A673 (cell line): ENCODE measurements at regions not wholly inside any gene's neighbourhood (a gene's known extent, or its start where the extent isn't known, plus 50 kb on each side); places are given as distances from the start of the nearest gene placed in this dataset.
"Not testable (repeated sequence)": the region's sequence is repeated elsewhere in the genome, so short reads cannot be mapped to it uniquely, and the experiment has no call there.

Experiments used
- BruUV-seq: library from RNA; stranded (reverse); fragments of 400-500 nt; replicated peaks from 2 replicates; lab custom pipeline; 2021; lab: Mats Ljungman, UMichigan
- CTCF ChIA-PET: fragments of 300-600 bp; sonication (Branson Sonifier 250); formaldehyde crosslinking; loops from one replicate; lab custom pipeline; 2022; ENCODE audit warnings: antibody characterized with exemption; lab: Charles Lee
- POLR2A ChIA-PET: fragments of 300-600 bp; sonication (Branson Sonifier 250); formaldehyde crosslinking; loops from one replicate; lab custom pipeline; 2022; ENCODE audit warnings: antibody characterized with exemption; ENCODE audit not compliant: low non-redundant PET; lab: Charles Lee
- DNase-seq: peaks from one replicate; pipeline ENCODE4 v3.0.0-alpha.2; 2015; ENCODE audit warnings: low spot score
- H3K27ac ChIP-seq: fragments of 200-600 bp; sonication (generic); 2 replicates; pipeline ENCODE4 v1.5.1; 2016; ENCODE audit warnings: mixed run types, low read depth, mild to moderate bottlenecking, mixed read lengths, antibody characterized with exemption, low read length; ENCODE audit not compliant: poor library complexity, severe bottlenecking
- H3K27me3 ChIP-seq: fragments of 200-600 bp; sonication (generic); replicated peaks from 2 replicates; pipeline ENCODE4 v1.6.1; 2017; ENCODE audit warnings: mixed run types, low read depth, mild to moderate bottlenecking, mixed read lengths, antibody characterized with exemption, low read length; ENCODE audit not compliant: insufficient read depth, poor library complexity
- H3K36me3 ChIP-seq: fragments of 200-600 bp; sonication (generic); 2 replicates; pipeline ENCODE4 v1.6.1; 2016; ENCODE audit warnings: mixed run types, mild to moderate bottlenecking, mixed read lengths, antibody characterized with exemption, low read length; ENCODE audit not compliant: insufficient read depth, poor library complexity, severe bottlenecking
- H3K4me1 ChIP-seq: fragments of 200-600 bp; sonication (generic); 2 replicates; pipeline ENCODE4 v1.6.1; 2017; ENCODE audit warnings: mixed run types, mild to moderate bottlenecking, mixed read lengths, antibody characterized with exemption, low read length; ENCODE audit not compliant: insufficient read depth, poor library complexity, severe bottlenecking
- H3K4me3 ChIP-seq: fragments of 200-600 bp; sonication (generic); 2 replicates; pipeline ENCODE4 v1.5.1; 2016; ENCODE audit warnings: low read depth, mixed run types, mild to moderate bottlenecking, mixed read lengths, low read length; ENCODE audit not compliant: poor library complexity, severe bottlenecking
- H3K9me3 ChIP-seq: fragments of 200-600 bp; sonication (generic); 2 replicates; pipeline ENCODE4 v1.6.1; 2016; ENCODE audit warnings: mixed run types, low read depth, mild to moderate bottlenecking, mixed read lengths, antibody characterized with exemption, low read length; ENCODE audit not compliant: poor library complexity, severe bottlenecking
- CTCF ChIP-seq: fragments of 300-800, 200-600 bp; sonication (generic); conservative IDR thresholded peaks from 2 replicates; pipeline ENCODE4 v1.5.1; 2017; ENCODE audit warnings: low read depth, mild to moderate bottlenecking, antibody characterized with exemption, low read length, moderate library complexity, mixed read lengths
- EZH2 ChIP-seq: fragments of 200-600 bp; sonication (generic); IDR thresholded peaks from 2 replicates; pipeline ENCODE4 v1.6.1; 2017; ENCODE audit warnings: borderline replicate concordance, low read depth, mild to moderate bottlenecking, mixed read lengths, antibody characterized with exemption, low read length; ENCODE audit not compliant: poor library complexity, severe bottlenecking
- intact Hi-C: fragments of 100-400 bp; cut with micrococcal nuclease; formaldehyde crosslinking; loops from one replicate; pipeline ENCODE4 v1.10.0; 2022; ENCODE audit not compliant: unreplicated experiment

- no TSS peak for BruUV-seq
- no peak for DNase-seq
- no peak overlapping the region for H3K27ac ChIP-seq
- CTCF ChIA-PET: no interaction called here
- no peaks in the 10 kb centered on the region for H3K36me3 ChIP-seq
- POLR2A ChIA-PET: no interaction called here
- no peaks in the 10 kb centered on the region for H3K4me1 ChIP-seq
- no peaks in the 10 kb centered on the region for H3K9me3 ChIP-seq
- intact Hi-C loops: no loop called here
- H3K4me3 ChIP-seq: no peak overlapping the region
- TF ChIP-seq EZH2 (no peak), CTCF (no peak)
- H3K27me3 ChIP-seq: no peaks in the 10 kb centered on the region
Measured at GRCh38 chr6:21731411-21732031, 138.0 kb downstream of the SOX4 start.

DNA sequence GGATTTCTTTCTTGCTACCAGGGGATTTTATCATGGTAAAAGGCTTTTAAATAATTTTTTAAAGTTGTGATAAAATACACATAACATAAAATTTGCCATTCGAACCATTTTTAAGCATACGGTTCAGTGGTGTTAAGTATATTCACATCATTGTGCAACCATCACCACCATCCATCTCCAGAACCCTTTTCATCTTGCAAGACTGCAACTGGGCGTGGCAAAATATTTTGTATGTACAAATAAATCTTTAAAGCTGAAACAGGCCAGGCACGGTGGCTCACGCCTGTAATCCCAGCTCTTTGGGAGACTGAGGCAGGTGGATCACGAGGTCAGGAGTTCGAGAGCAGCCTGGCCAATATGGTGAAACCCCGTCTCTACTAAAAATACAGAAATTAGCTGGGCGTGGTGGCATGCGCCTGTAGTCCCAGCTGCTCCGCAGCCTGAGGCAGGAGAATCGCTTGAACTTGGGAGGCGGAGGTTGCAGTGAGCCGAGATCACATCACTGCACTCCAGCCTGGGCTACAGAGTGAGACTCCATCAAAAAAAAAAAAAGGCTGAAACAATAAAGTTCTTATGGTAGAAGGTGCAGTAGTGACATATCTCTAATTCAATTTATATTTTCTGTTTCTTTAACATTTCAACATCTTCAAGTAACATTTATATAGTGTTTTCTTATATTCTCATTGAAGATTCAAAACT lies 138.6 kb downstream of the SOX4 start:
- H3K4me3 ChIP-seq, CTCF ChIA-PET, H3K27ac ChIP-seq, H3K27me3 ChIP-seq, H3K36me3 ChIP-seq, POLR2A ChIA-PET, DNase-seq, H3K9me3 ChIP-seq, H3K4me1 ChIP-seq, BruUV-seq, intact Hi-C loops: not testable (repeated sequence)

DNA sequence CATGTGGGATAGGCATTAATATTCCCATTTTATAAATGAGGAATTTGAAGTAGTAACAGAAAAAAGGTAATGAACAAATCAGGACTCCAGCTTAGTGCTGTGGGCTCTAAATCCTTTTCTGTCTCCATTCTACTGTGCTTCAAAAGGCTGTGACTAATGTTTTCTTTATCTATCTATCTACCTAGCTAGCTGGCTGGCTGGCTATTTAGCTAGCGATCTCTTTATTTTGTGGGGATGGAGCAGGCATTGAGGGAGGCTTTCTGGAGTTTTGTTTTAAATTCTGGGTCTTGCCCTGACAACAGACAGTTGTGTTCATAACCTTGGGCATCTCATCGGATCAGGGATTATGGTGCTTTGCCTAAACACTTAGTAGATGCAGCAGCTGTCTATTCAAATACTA lies 139.2 kb downstream of the SOX4 start:
- Histone ChIP-seq H3K9me3 (no peaks in the 10 kb centered on the region), H3K27me3 (peaks cover 6% of the 10 kb centered on the region), H3K36me3 (no peaks in the 10 kb centered on the region), H3K4me1 (no peaks in the 10 kb centered on the region), H3K27ac (no peak overlapping the region), H3K4me3 (no peak overlapping the region)
- ChIA-PET POLR2A (interaction anchor here (0.6 kb wide), 1 partner anchor 8 kb away, joined by 9 read pairs; no protein-coding TSS in a partner anchor), CTCF (no interaction called here)
- intact Hi-C loops: no loop called here
- DNase-seq: no peak
- TF ChIP-seq CTCF (no peak), EZH2 (no peak)
- BruUV-seq: no TSS peak

GRCh38 chr6:21733311-21733710 lies 139.8 kb downstream of the SOX4 start:
- POLR2A ChIA-PET: interaction anchor here (0.6 to 0.7 kb wide), 2 partner anchors 8 to 224 kb away, joined by 4 to 9 read pairs; no protein-coding TSS in a partner anchor
- intact Hi-C loops: no loop called here
- Histone ChIP-seq H3K36me3 (no peaks in the 10 kb centered on the region), H3K27me3 (peaks cover 10% of the 10 kb centered on the region), H3K27ac (no peak overlapping the region), H3K4me1 (no peaks in the 10 kb centered on the region), H3K4me3 (no peak overlapping the region), H3K9me3 (no peaks in the 10 kb centered on the region)
- CTCF ChIA-PET: no interaction called here
- no peak for TF ChIP-seq CTCF
- no peak for TF ChIP-seq EZH2
- no TSS peak for BruUV-seq
- DNase-seq: no peak
